Pancreas (tissue), 10 donors: ENCODE measurements at regions not wholly inside any gene's neighbourhood (a gene's known extent, or its start where the extent isn't known, plus 50 kb on each side); places are given as distances from the start of the nearest gene placed in this dataset.

Experiments used
- ATAC-seq, 4 donors: fragments of 200-7000 bp; cut with Tn5 transposase; one replicate each; pipeline versions ENCODE4 v1.8.0 to v1.9.1; 2020; ENCODE audit warnings: mild to moderate bottlenecking in 4 of 4, moderate library complexity in 4 of 4
- DNase-seq, 6 donors: peaks; one replicate each; pipeline ENCODE4 v3.0.0-alpha.2; 2020
- FAIRE-seq: peaks from 2 replicates; lab custom pipeline; 2012; peaks lifted over from hg19 to GRCh38; lab: Jason Lieb, UNC
- H3K27ac ChIP-seq, 4 donors: fragments of 200-600 bp; sonication (generic); 1 replicate in 3 of 4; 2 replicates in 1 of 4; pipeline versions ENCODE4 v1.5.0 to v1.8.0; 2020
- H3K27me3 ChIP-seq, 4 donors: fragments of 200-600 bp; one replicate each; pipeline ENCODE4 v1.8.0; 2021
- H3K36me3 ChIP-seq, 3 donors: fragments of 200-600 bp; sonication (generic) in 1 of 3; one replicate each; pipeline versions ENCODE4 v1.5.0 to v1.8.0; 2020 to 2021
- H3K4me1 ChIP-seq, 3 donors: fragments of 200-600 bp; one replicate each; pipeline ENCODE4 v1.8.0; 2021
- H3K4me3 ChIP-seq, 4 donors: fragments of 200-600 bp; sonication (generic) in 2 of 4; one replicate each; pipeline versions ENCODE4 v1.5.0 to v1.8.0; 2020 to 2021
- H3K9me3 ChIP-seq, 4 donors: fragments of 200-600 bp; one replicate each; pipeline ENCODE4 v1.8.0; 2021
- WGBS, 2 donors: extraction: QIAGEN DNeasy Blood & Tissue Kit; methylation state at CpG; one replicate each; pipeline ENCODE4 v1.1.7; 2013; 5-methylcytosine and 5-hydroxymethylcytosine counted together
- intact Hi-C, 3 donors: fragments of 100-400 bp; cut with DNase I; formaldehyde crosslinking; loops; one replicate each; pipeline versions ENCODE4 v1.11.1 to v1.14.2; 2022
- TF ChIP-seq, protein P1 (sequence below), 4 donors: fragments of 200-600 bp; sonication (generic) in 3 of 4; IDR thresholded peaks; one replicate each; pipeline versions ENCODE4 v1.5.0 to v1.8.0; 2021; ENCODE audit warnings: antibody characterized with exemption in 4 of 4
- donor health status: healthy with polysubstance abuse.
- donor health status: DM: no; HTN: no; CAD: no; lungs with moderate emphysema.
- donor health status: DM: no; HTN: no; CAD: no.
- donor health status: control.
- donor health status: control.
- donor health status: Bipolar disorder and iron deficiency.
- donor health status: DM: yes; HTN: yes; CAD: no.
- donor health status: DM: no; HTN: no; CAD: no.
- donor health status: DM: no; HTN: no; CAD: no.
- donor health status: DM: yes; HTN: yes; CAD: no.

GRCh38 chr11:50186146-50186545 lies 153.5 kb downstream of the OR4C45 start:
- DNase-seq: no peak
- FAIRE-seq: no peak
- TF ChIP-seq, protein P1, sequence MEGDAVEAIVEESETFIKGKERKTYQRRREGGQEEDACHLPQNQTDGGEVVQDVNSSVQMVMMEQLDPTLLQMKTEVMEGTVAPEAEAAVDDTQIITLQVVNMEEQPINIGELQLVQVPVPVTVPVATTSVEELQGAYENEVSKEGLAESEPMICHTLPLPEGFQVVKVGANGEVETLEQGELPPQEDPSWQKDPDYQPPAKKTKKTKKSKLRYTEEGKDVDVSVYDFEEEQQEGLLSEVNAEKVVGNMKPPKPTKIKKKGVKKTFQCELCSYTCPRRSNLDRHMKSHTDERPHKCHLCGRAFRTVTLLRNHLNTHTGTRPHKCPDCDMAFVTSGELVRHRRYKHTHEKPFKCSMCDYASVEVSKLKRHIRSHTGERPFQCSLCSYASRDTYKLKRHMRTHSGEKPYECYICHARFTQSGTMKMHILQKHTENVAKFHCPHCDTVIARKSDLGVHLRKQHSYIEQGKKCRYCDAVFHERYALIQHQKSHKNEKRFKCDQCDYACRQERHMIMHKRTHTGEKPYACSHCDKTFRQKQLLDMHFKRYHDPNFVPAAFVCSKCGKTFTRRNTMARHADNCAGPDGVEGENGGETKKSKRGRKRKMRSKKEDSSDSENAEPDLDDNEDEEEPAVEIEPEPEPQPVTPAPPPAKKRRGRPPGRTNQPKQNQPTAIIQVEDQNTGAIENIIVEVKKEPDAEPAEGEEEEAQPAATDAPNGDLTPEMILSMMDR (IDR thresholded peaks at IDR 0.05): no peak
- Histone ChIP-seq H3K9me3 (no peaks in the 10 kb centered on the region), H3K4me1 (no peaks in the 10 kb centered on the region), H3K27me3 (no peaks in the 10 kb centered on the region), H3K36me3 (no peaks in the 10 kb centered on the region), H3K4me3 (no peak overlapping the region), H3K27ac (no peak overlapping the region)
- intact Hi-C loops: no loop called here
- no peak for ATAC-seq
- 53 to 73% methylated on average over 1 of the region's 1 CpG for WGBS, 2 donors

GRCh38 chr11:50187220-50187619 lies 154.5 kb downstream of the OR4C45 start:
- ATAC-seq (peak in 1 of 4 donors; percentile 55), DNase-seq (no peak), FAIRE-seq (no peak)
- no peaks in the 10 kb centered on the region for H3K4me1 ChIP-seq
- TF ChIP-seq, protein P1 (IDR thresholded peaks at IDR 0.05): no peak
- no peaks in the 10 kb centered on the region for H3K27me3 ChIP-seq
- no peaks in the 10 kb centered on the region for H3K9me3 ChIP-seq
- no peaks in the 10 kb centered on the region for H3K36me3 ChIP-seq
- H3K27ac ChIP-seq: no peak overlapping the region
- 13 to 17% methylated on average over 1 of the region's 1 CpG for WGBS, 2 donors
- intact Hi-C loops: no loop called here
- H3K4me3 ChIP-seq: no peak overlapping the region

DNA sequence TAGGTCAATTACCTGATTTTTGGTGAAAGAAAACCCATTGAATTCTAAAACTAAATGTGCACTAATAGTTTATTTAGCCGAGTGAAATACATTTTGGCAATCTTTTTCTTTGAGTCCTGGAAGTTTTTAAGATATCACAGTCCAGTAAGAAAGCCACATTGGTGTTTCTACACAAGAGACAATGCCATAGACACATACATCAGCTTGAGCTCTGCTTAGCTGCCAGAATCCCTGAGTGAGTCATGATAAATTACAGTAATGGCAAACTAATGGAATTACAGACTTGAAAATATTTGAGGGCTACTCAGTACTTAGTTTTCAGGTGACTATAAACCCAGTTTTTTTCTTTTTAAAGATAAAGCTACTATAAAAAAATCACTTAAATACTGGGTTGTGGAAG lies 155.4 kb downstream of the OR4C45 start:
- Histone ChIP-seq H3K27me3 (no peaks in the 10 kb centered on the region), H3K4me1 (no peaks in the 10 kb centered on the region), H3K4me3 (no peak overlapping the region), H3K9me3 (no peaks in the 10 kb centered on the region), H3K36me3 (no peaks in the 10 kb centered on the region), H3K27ac (no peak overlapping the region)
- FAIRE-seq (no peak), ATAC-seq (no peak), DNase-seq (no peak)
- intact Hi-C loops: no loop called here
- WGBS, 2 donors: 7 to 11% methylated on average over 1 of the region's 1 CpG
- TF ChIP-seq, protein P1 (IDR thresholded peaks at IDR 0.05): no peak

DNA sequence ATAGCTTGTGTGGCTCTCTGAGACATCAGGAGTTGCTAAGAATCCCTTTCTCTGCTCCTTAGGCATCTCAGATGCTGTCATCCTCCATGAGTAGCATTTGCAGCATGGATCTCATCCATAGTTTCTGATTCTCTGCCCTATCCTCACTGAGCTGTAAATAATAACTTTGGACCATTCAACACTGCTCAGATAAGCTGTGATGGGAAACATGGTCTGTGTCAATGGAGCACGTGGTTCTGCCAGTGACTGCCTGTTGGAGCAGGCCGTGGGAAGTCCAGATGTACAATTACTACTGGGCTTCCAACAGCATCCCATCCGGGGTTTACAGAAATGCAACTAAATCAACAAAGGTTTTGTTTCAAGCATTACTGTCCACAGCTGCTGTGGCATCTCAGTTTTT lies 160.1 kb downstream of the OR4C45 start:
- 35 to 40% methylated on average over 3 of the region's 3 CpGs for WGBS, 2 donors
- DNase-seq (no peak), ATAC-seq (no peak), FAIRE-seq (no peak)
- Histone ChIP-seq H3K4me1 (no peaks in the 10 kb centered on the region), H3K27ac (no peak overlapping the region), H3K4me3 (no peak overlapping the region), H3K27me3 (no peaks in the 10 kb centered on the region), H3K9me3 (no peaks in the 10 kb centered on the region), H3K36me3 (no peaks in the 10 kb centered on the region)
- TF ChIP-seq, protein P1 (IDR thresholded peaks at IDR 0.05): no peak
- intact Hi-C loops: no loop called here

GRCh38 chr11:50214376-50214775 lies 181.7 kb downstream of the OR4C45 start:
- Histone ChIP-seq H3K27ac (no peak overlapping the region), H3K27me3 (no peaks in the 10 kb centered on the region), H3K4me1 (no peaks in the 10 kb centered on the region), H3K9me3 (no peaks in the 10 kb centered on the region), H3K4me3 (no peak overlapping the region), H3K36me3 (no peaks in the 10 kb centered on the region)
- 27 to 34% methylated on average over 6 of the region's 6 CpGs for WGBS, 2 donors
- intact Hi-C loops: no loop called here
- DNase-seq: no peak
- TF ChIP-seq, protein P1 (IDR thresholded peaks at IDR 0.05): no peak
- no peak for FAIRE-seq
- ATAC-seq: no peak
